A673 (cell line): ENCODE measurements at regions not wholly inside any gene's neighbourhood (a gene's known extent, or its start where the extent isn't known, plus 50 kb on each side); places are given as distances from the start of the nearest gene placed in this dataset.
"Not testable (repeated sequence)": the region's sequence is repeated elsewhere in the genome, so short reads cannot be mapped to it uniquely, and the experiment has no call there.

Experiments
- BruUV-seq: library from RNA; stranded (reverse); fragments of 400-500 nt; replicated peaks from 2 replicates; lab custom pipeline; 2021; lab: Mats Ljungman, UMichigan
- CTCF ChIA-PET: fragments of 300-600 bp; sonication (Branson Sonifier 250); formaldehyde crosslinking; loops from one replicate; lab custom pipeline; 2022; ENCODE audit warnings: antibody characterized with exemption; lab: Charles Lee
- POLR2A ChIA-PET: fragments of 300-600 bp; sonication (Branson Sonifier 250); formaldehyde crosslinking; loops from one replicate; lab custom pipeline; 2022; ENCODE audit warnings: antibody characterized with exemption; ENCODE audit not compliant: low non-redundant PET; lab: Charles Lee
- DNase-seq: peaks from one replicate; pipeline ENCODE4 v3.0.0-alpha.2; 2015; ENCODE audit warnings: low spot score
- H3K27ac ChIP-seq: fragments of 200-600 bp; sonication (generic); 2 replicates; pipeline ENCODE4 v1.5.1; 2016; ENCODE audit warnings: mixed run types, low read depth, mild to moderate bottlenecking, mixed read lengths, antibody characterized with exemption, low read length; ENCODE audit not compliant: poor library complexity, severe bottlenecking
- H3K27me3 ChIP-seq: fragments of 200-600 bp; sonication (generic); replicated peaks from 2 replicates; pipeline ENCODE4 v1.6.1; 2017; ENCODE audit warnings: mixed run types, low read depth, mild to moderate bottlenecking, mixed read lengths, antibody characterized with exemption, low read length; ENCODE audit not compliant: insufficient read depth, poor library complexity
- H3K36me3 ChIP-seq: fragments of 200-600 bp; sonication (generic); 2 replicates; pipeline ENCODE4 v1.6.1; 2016; ENCODE audit warnings: mixed run types, mild to moderate bottlenecking, mixed read lengths, antibody characterized with exemption, low read length; ENCODE audit not compliant: insufficient read depth, poor library complexity, severe bottlenecking
- H3K4me1 ChIP-seq: fragments of 200-600 bp; sonication (generic); 2 replicates; pipeline ENCODE4 v1.6.1; 2017; ENCODE audit warnings: mixed run types, mild to moderate bottlenecking, mixed read lengths, antibody characterized with exemption, low read length; ENCODE audit not compliant: insufficient read depth, poor library complexity, severe bottlenecking
- H3K4me3 ChIP-seq: fragments of 200-600 bp; sonication (generic); 2 replicates; pipeline ENCODE4 v1.5.1; 2016; ENCODE audit warnings: low read depth, mixed run types, mild to moderate bottlenecking, mixed read lengths, low read length; ENCODE audit not compliant: poor library complexity, severe bottlenecking
- H3K9me3 ChIP-seq: fragments of 200-600 bp; sonication (generic); 2 replicates; pipeline ENCODE4 v1.6.1; 2016; ENCODE audit warnings: mixed run types, low read depth, mild to moderate bottlenecking, mixed read lengths, antibody characterized with exemption, low read length; ENCODE audit not compliant: poor library complexity, severe bottlenecking
- EZH2 ChIP-seq: fragments of 200-600 bp; sonication (generic); IDR thresholded peaks from 2 replicates; pipeline ENCODE4 v1.6.1; 2017; ENCODE audit warnings: borderline replicate concordance, low read depth, mild to moderate bottlenecking, mixed read lengths, antibody characterized with exemption, low read length; ENCODE audit not compliant: poor library complexity, severe bottlenecking
- intact Hi-C: fragments of 100-400 bp; cut with micrococcal nuclease; formaldehyde crosslinking; loops from one replicate; pipeline ENCODE4 v1.10.0; 2022; ENCODE audit not compliant: unreplicated experiment
- TF ChIP-seq, protein P1 (sequence below): fragments of 300-800, 200-600 bp; sonication (generic); conservative IDR thresholded peaks from 2 replicates; pipeline ENCODE4 v1.5.1; 2017; ENCODE audit warnings: low read depth, mild to moderate bottlenecking, antibody characterized with exemption, low read length, moderate library complexity, mixed read lengths

- no peak for DNase-seq
- no peak for TF ChIP-seq EZH2
- TF ChIP-seq, protein P1, sequence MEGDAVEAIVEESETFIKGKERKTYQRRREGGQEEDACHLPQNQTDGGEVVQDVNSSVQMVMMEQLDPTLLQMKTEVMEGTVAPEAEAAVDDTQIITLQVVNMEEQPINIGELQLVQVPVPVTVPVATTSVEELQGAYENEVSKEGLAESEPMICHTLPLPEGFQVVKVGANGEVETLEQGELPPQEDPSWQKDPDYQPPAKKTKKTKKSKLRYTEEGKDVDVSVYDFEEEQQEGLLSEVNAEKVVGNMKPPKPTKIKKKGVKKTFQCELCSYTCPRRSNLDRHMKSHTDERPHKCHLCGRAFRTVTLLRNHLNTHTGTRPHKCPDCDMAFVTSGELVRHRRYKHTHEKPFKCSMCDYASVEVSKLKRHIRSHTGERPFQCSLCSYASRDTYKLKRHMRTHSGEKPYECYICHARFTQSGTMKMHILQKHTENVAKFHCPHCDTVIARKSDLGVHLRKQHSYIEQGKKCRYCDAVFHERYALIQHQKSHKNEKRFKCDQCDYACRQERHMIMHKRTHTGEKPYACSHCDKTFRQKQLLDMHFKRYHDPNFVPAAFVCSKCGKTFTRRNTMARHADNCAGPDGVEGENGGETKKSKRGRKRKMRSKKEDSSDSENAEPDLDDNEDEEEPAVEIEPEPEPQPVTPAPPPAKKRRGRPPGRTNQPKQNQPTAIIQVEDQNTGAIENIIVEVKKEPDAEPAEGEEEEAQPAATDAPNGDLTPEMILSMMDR: no peak
- CTCF ChIA-PET: no interaction called here
- Histone ChIP-seq H3K9me3 (no peaks in the 10 kb centered on the region), H3K27me3 (no peaks in the 10 kb centered on the region), H3K36me3 (no peaks in the 10 kb centered on the region), H3K4me1 (no peaks in the 10 kb centered on the region), H3K27ac (no peak overlapping the region), H3K4me3 (no peak overlapping the region)
- intact Hi-C loops: no loop called here
- POLR2A ChIA-PET: no interaction called here
- BruUV-seq: no TSS peak
Measured at GRCh38 chr5:62212648-62213047, 93.4 kb upstream of the KIF2A start.

GRCh38 chr5:62214701-62215100 lies 91.3 kb upstream of the KIF2A start:
- no peak for DNase-seq
- intact Hi-C loops: no loop called here
- POLR2A ChIA-PET: no interaction called here
- no TSS peak for BruUV-seq
- Histone ChIP-seq H3K27ac (no peak overlapping the region), H3K4me1 (no peaks in the 10 kb centered on the region), H3K36me3 (no peaks in the 10 kb centered on the region), H3K9me3 (no peaks in the 10 kb centered on the region), H3K4me3 (no peak overlapping the region), H3K27me3 (no peaks in the 10 kb centered on the region)
- CTCF ChIA-PET: no interaction called here
- TF ChIP-seq, protein P1: no peak
- no peak for TF ChIP-seq EZH2

DNA sequence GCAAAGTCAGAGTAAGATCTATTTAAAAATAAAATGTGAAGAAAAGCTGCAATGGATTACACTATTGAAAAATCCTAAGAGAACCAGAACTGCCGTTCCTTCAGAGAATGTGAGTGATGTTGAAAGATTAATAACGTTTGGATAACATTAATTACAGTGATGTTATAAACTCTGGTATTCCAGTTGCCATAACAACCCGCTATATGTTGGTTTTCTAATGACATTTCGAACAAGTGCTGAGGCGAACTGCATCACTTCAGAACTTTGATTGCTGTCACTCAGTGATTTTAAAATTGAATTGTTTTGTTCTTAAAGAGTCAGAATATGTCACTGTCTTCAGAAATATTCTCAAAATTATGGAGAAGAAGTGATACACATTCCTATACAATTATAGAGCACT lies 89.4 kb upstream of the KIF2A start:
- BruUV-seq, DNase-seq, H3K4me3 ChIP-seq, POLR2A ChIA-PET, H3K4me1 ChIP-seq, H3K9me3 ChIP-seq, CTCF ChIA-PET, H3K27me3 ChIP-seq, H3K36me3 ChIP-seq, H3K27ac ChIP-seq, intact Hi-C loops: not testable (repeated sequence)

DNA sequence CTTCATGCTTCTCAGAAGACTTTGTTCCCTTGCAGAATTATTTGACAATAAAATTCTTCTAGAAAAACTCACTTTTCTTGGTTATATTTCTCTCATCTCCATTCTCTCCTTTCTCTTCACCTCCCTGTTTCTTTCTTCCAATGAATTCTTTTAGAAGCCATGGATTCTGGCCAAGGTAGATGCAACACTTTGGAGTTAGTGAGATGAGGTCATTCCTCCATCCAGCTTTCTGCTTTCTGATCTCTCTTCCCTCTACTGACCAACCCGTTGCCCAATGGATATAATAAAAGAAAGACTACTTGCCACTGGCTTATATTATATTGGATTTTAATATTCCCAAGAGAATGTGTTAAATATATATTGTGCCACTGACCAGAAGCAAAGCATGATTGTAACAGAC lies 88.9 kb upstream of the KIF2A start:
- H3K27me3 ChIP-seq, H3K4me3 ChIP-seq, POLR2A ChIA-PET, DNase-seq, H3K9me3 ChIP-seq, CTCF ChIA-PET, BruUV-seq, intact Hi-C loops, H3K27ac ChIP-seq, H3K36me3 ChIP-seq, H3K4me1 ChIP-seq: not testable (repeated sequence)

- CTCF ChIA-PET, POLR2A ChIA-PET, intact Hi-C loops: not testable (repeated sequence)
Measured at GRCh38 chr5:62218860-62219259, 87.1 kb upstream of the KIF2A start.

GRCh38 chr5:62221881-62222280 lies 84.1 kb upstream of the KIF2A start:
- POLR2A ChIA-PET, H3K36me3 ChIP-seq, H3K9me3 ChIP-seq, BruUV-seq, H3K27ac ChIP-seq, H3K4me3 ChIP-seq, H3K4me1 ChIP-seq, CTCF ChIA-PET, intact Hi-C loops, H3K27me3 ChIP-seq, DNase-seq: not testable (repeated sequence)

More at GRCh38 chr5:62218860-62219259, 87.1 kb upstream of the KIF2A start:
- BruUV-seq, H3K27me3 ChIP-seq, H3K27ac ChIP-seq, H3K4me1 ChIP-seq, H3K36me3 ChIP-seq, H3K9me3 ChIP-seq, H3K4me3 ChIP-seq, DNase-seq: not testable (repeated sequence)
